ENCODE measurements at regions not wholly inside any gene's neighbourhood (a gene's known extent, or its start where the extent isn't known, plus 50 kb on each side); places are given as distances from the start of the nearest gene placed in this dataset.
A peak's percentile ranks its signal among the peaks of the same experiment; 100 is the strongest.
"Not testable (repeated sequence)": the region's sequence is repeated elsewhere in the genome, so short reads cannot be mapped to it uniquely, and the experiment has no call there.

DNA sequence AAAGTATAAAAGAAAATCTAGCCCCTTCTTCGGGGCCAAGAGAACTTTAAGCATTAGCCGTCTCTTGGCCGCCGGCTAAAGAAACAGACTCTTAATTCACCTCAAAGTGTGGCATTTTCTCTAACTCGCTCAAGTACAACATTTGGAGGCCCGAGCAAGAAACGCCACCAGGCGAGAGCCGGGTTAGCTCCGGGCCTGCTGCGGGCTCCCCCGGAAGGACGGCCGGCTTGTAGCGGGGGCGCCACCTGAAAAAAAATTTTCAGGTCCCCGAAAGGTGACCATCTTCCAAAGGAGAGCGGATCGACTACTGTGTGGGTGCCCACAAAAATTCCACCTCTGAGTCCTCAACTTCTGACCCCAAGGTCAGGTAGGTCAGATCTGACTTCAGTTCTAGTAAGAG, 156.0 kb downstream of the DEFB131A start:
- Histone ChIP-seq H3K27me3 (replicated peaks; ENCODE audit: control insufficient read depth, insufficient read depth, low read length) (no peaks in the 10 kb centered on the region), H3K36me3 (ENCODE audit: control insufficient read depth, insufficient read depth, low read length) (no peaks in the 10 kb centered on the region), H3K4me3 (ENCODE audit: low read depth, low read length) (no peak overlapping the region), H3K9me3 (no peaks in the 10 kb centered on the region), H3K4me1 (0 out of 2 replicates have a peak, but pooled peaks cover 4% of the 10 kb centered on the region)
- Mint-ChIP-seq H3K4me3 (ENCODE audit: unreplicated experiment) (no peak overlapping the region), H3K4me1 (ENCODE audit: low read depth, unreplicated experiment) (peaks cover 32% of the 10 kb centered on the region), H3K27ac (ENCODE audit: unreplicated experiment) (peak overlapping the region; percentile 58), H3K36me3 (ENCODE audit: insufficient read depth, unreplicated experiment) (peaks cover 5% of the 10 kb centered on the region), H3K9me3 (ENCODE audit: unreplicated experiment) (peaks cover 17% of the 10 kb centered on the region), H3K27me3 (ENCODE audit: insufficient read depth, unreplicated experiment) (no peaks in the 10 kb centered on the region)
- intact Hi-C loops (cut with micrococcal nuclease; ENCODE audit: unreplicated experiment): no loop called here
- no TSS peak for BruUV-seq (replicated peaks)
- ChIA-PET CTCF (no interaction called here), POLR2A (no interaction called here)
- no peak for DNase-seq
- TF ChIP-seq, protein P1, sequence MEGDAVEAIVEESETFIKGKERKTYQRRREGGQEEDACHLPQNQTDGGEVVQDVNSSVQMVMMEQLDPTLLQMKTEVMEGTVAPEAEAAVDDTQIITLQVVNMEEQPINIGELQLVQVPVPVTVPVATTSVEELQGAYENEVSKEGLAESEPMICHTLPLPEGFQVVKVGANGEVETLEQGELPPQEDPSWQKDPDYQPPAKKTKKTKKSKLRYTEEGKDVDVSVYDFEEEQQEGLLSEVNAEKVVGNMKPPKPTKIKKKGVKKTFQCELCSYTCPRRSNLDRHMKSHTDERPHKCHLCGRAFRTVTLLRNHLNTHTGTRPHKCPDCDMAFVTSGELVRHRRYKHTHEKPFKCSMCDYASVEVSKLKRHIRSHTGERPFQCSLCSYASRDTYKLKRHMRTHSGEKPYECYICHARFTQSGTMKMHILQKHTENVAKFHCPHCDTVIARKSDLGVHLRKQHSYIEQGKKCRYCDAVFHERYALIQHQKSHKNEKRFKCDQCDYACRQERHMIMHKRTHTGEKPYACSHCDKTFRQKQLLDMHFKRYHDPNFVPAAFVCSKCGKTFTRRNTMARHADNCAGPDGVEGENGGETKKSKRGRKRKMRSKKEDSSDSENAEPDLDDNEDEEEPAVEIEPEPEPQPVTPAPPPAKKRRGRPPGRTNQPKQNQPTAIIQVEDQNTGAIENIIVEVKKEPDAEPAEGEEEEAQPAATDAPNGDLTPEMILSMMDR (IDR thresholded peaks at IDR 0.05; ENCODE audit: insufficient read depth in 1 of 2, low read depth in 1 of 2, low read length in 1 of 2, severe bottlenecking in 1 of 2, unreplicated experiment in 1 of 2): no peak

DNA sequence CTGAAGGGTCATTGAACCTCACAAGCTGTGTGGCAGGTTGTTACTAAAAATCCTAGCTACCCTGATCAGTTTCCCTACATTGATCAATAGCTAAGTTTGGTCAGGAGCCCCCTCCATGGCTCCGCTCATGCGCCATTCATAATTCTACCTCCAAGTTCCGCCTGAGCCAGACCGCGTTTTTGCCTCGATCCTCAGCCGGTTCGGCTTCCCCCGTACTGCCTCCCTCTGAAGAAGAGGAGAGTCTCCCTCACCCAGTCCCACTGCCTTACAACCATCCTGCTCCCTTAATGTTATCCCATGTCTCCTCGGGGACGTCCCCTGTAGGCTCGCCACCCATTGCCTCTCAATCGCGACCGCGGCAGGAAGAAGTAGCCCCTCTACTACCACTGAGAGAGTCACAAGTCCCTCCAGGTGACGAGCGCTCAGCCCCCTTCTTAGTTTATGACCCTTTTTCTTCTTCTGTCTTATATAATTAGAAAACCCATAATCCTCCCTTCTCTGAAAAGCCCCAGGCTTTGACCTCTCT, 158.2 kb downstream of the DEFB131A start:
- Histone ChIP-seq H3K27me3 (replicated peaks; ENCODE audit: control insufficient read depth, insufficient read depth, low read length) (no peaks in the 10 kb centered on the region), H3K9me3 (no peaks in the 10 kb centered on the region), H3K4me1 (0 out of 2 replicates have a peak, but pooled peaks cover 4% of the 10 kb centered on the region), H3K4me3 (ENCODE audit: low read depth, low read length) (no peak overlapping the region), H3K36me3 (ENCODE audit: control insufficient read depth, insufficient read depth, low read length) (no peaks in the 10 kb centered on the region)
- no peaks in the 10 kb centered on the region for H3K9me3 Mint-ChIP-seq (ENCODE audit: unreplicated experiment)
- H3K4me1 Mint-ChIP-seq (ENCODE audit: low read depth, unreplicated experiment): peaks cover 28% of the 10 kb centered on the region
- intact Hi-C loops (cut with micrococcal nuclease; ENCODE audit: unreplicated experiment): no loop called here
- H3K36me3 Mint-ChIP-seq (ENCODE audit: insufficient read depth, unreplicated experiment): no peaks in the 10 kb centered on the region
- no peak overlapping the region for H3K4me3 Mint-ChIP-seq (ENCODE audit: unreplicated experiment)
- DNase-seq: no peak
- TF ChIP-seq, protein P1 (IDR thresholded peaks at IDR 0.05; ENCODE audit: insufficient read depth in 1 of 2, low read depth in 1 of 2, low read length in 1 of 2, severe bottlenecking in 1 of 2, unreplicated experiment in 1 of 2): no peak
- no peak overlapping the region for H3K27ac Mint-ChIP-seq (ENCODE audit: unreplicated experiment)
- BruUV-seq (replicated peaks): no TSS peak
- CTCF ChIA-PET: interaction anchor here (0.7 kb wide), 1 partner anchor 177 kb away, joined by 3 read pairs; no protein-coding TSS in a partner anchor
- POLR2A ChIA-PET: no interaction called here
- no peaks in the 10 kb centered on the region for H3K27me3 Mint-ChIP-seq (ENCODE audit: insufficient read depth, unreplicated experiment)

DNA sequence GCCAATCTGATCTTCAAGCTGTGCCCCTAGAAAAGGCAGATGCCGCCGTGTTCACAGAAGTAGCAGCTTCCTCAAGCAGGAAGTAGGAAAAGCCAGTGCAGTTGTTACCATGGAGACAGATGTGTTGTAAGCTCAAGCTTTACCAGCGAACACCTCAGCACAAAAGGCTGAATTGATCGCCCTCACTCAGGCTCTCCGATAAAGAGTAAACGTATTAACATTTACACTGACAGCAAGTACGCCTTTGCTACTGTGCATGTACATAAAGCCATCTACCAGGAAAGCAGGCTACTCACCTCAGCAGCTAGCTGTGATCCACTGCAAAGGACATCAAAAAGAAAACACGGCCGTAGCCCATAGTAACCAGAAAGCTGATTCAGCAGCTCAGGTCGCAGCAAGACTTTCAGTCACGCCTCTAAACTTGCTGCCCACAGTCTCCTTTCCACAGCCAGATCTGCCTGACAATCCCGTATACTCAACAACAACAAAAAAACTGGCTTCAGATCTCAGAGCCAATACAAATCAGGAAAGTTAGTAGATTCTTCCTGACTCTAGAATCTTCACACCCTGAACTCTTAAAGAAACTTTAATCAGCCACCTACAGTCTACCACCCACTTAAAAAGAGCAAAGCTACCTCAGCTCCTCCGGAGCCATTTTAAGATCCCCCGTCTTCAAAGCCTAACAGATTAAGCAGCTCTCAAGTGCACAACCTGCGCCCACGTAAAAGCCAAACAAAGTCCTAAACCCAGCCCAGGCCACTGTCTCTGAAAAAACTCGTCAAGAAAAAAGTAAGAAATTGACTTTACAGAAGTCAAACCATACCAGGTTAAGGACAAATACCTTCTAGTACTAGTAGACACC, 160.0 kb downstream of the DEFB131A start:
- intact Hi-C loops (cut with micrococcal nuclease; ENCODE audit: unreplicated experiment); H3K4me3 ChIP-seq (ENCODE audit: low read depth, low read length); H3K36me3 ChIP-seq (ENCODE audit: control insufficient read depth, insufficient read depth, low read length); H3K27me3 ChIP-seq (replicated peaks; ENCODE audit: control insufficient read depth, insufficient read depth, low read length); H3K36me3 Mint-ChIP-seq (ENCODE audit: insufficient read depth, unreplicated experiment); BruUV-seq (replicated peaks); CTCF ChIA-PET; H3K9me3 Mint-ChIP-seq (ENCODE audit: unreplicated experiment); POLR2A ChIA-PET; H3K27me3 Mint-ChIP-seq (ENCODE audit: insufficient read depth, unreplicated experiment); H3K4me3 Mint-ChIP-seq (ENCODE audit: unreplicated experiment); H3K4me1 ChIP-seq; DNase-seq; H3K9me3 ChIP-seq: not testable (repeated sequence)
- Mint-ChIP-seq H3K4me1 (ENCODE audit: low read depth, unreplicated experiment) (peaks cover 33% of the 10 kb centered on the region), H3K27ac (ENCODE audit: unreplicated experiment) (peak overlapping the region; percentile 30)

DNA sequence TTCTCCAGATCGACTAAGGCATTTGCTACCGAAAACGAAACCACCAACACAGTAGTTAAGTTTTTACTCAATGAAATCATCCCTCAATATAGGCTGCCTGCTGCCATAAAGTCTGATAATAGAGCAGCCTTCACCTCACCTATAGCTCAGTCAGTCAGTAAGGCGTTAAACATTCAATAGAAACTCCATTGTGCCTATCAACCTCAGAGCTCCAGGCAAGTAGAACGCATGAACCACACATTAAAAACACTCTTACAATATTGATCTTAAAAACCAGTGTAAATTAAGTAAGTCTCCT, 160.6 kb downstream of the DEFB131A start:
- H3K4me3 ChIP-seq (ENCODE audit: low read depth, low read length); POLR2A ChIA-PET; H3K36me3 ChIP-seq (ENCODE audit: control insufficient read depth, insufficient read depth, low read length); H3K27me3 Mint-ChIP-seq (ENCODE audit: insufficient read depth, unreplicated experiment); H3K4me1 ChIP-seq; H3K36me3 Mint-ChIP-seq (ENCODE audit: insufficient read depth, unreplicated experiment); intact Hi-C loops (cut with micrococcal nuclease; ENCODE audit: unreplicated experiment); H3K27me3 ChIP-seq (replicated peaks; ENCODE audit: control insufficient read depth, insufficient read depth, low read length); H3K9me3 Mint-ChIP-seq (ENCODE audit: unreplicated experiment); BruUV-seq (replicated peaks); H3K4me3 Mint-ChIP-seq (ENCODE audit: unreplicated experiment); CTCF ChIA-PET; DNase-seq; H3K9me3 ChIP-seq; H3K27ac Mint-ChIP-seq (ENCODE audit: unreplicated experiment): not testable (repeated sequence)
- H3K4me1 Mint-ChIP-seq (ENCODE audit: low read depth, unreplicated experiment): peaks cover 27% of the 10 kb centered on the region

Data from Caco-2 (cell line).